ENCODE measurements at regions not wholly inside any gene's neighbourhood (a gene's known extent, or its start where the extent isn't known, plus 50 kb on each side); places are given as distances from the start of the nearest gene placed in this dataset.

DNA sequence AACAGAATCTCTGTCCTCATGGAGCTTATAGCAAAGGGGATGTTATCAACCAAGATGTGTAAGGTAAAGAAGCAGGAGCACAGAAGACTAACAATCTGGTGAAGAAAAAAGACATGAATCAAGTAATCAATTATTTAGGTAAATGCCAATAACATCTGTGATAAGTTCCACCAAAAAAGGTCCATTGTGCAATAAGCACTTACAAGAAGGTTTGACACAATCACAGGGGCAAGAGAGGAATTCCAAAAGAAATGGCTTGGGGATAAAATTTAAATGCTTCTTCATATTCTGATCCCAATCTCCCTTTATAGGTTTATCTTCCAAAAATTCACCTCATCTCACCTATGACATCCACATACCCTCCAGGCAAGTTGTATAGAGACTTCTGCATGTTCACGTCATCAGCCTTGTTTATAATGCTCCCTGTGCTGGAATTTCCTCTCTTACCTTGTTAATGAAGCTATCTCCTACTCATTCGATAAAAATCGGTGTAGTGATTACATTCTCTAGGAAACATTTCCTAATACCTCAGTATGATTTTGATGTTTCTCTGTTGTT lies 53.6 kb upstream of the DPT start:
- no peak for DNase-seq

DNA sequence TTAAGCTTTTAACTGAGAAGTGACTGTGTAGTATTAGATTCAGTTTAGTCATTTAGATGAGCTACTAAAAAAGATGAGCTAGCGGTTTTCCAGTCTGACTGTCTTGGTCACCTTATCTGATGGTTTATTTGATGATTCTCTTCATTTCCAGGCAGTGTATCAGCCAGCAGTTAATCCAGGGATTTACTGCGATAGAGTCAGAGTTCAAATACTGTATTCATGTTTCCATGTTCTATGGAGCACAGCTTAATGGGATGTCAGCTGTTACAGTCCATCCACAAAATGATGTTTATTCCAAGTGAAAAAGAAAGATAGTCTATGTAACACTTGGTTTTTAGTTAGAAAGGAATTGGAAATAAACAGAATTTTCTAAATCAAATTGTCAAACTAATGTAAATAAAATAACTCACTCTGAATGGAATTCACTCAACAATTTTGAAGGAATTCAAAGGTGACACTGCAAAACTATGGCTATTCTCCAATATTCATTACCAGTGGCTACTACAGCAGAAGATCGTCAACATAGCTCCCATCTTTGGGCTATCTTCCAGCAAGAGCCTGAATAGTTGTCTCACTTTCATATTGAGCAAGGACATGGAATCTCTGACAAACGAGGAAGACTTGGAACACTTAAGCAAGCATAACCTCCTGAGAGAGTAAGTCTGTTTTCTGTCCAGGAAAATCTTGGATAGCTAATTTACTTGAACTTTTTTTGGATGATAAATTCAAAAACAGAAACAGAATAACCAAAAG lies 54.6 kb upstream of the DPT start:
- no peak for DNase-seq

DNA sequence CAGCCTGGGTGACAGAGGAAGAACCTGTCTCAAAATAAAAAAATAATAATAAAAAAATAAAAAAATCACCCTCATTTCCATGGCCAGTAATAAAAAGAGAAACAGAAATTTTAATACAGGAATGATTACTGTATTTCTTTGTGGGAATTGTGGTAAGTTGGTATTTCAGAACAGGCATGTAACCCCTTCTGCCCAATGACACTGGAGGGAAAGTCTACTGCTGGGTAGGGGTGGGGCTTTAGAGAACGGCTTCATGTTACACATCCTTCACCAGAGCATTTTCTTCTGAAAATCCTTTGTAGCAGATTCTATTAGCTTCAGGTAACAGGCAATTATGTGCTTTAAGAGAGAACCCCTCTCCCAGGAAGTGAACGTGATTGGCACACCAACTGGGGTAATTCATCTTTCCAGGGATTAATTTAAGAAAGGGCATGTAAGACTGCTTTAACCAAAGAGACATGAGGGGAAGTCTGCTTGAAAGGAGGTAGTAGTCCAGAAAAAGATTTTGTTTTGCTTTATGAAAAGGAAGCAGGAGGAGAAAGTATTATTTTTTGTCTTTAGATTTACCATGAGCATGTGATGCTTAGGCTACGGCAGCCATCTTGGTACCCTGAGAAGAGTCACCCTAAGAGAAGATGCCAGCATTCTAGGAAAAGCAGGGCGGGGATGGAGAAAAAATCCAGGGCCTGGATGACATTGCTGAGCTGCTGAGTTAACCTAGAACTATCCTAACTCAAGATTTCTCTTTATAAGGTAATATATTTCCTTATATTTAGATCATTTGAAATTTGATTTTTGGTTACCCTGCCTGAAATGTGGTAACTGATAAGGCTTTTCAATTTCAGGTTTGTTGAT lies 57.7 kb upstream of the DPT start:
- no peak for DNase-seq

DNA sequence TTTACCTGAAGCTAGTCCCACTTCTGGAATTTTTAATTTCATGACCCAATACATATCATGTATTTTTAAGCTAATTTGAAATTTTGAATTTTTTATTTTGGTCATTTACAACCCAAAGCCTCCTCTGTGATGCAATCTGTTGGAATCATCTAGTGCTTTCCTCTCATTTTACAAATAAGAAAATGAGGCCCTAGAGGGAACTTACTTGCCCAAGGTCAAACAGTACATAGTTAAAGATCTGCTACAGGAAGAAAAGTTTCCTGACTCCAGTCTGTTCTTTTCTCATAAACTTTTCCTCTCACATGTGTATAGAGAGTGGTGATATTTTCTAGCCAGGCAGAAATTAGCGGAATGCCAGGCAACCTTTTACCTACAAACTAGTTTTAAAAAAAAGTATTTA lies 59.3 kb upstream of the DPT start:
- DNase-seq, result no peak

DNA sequence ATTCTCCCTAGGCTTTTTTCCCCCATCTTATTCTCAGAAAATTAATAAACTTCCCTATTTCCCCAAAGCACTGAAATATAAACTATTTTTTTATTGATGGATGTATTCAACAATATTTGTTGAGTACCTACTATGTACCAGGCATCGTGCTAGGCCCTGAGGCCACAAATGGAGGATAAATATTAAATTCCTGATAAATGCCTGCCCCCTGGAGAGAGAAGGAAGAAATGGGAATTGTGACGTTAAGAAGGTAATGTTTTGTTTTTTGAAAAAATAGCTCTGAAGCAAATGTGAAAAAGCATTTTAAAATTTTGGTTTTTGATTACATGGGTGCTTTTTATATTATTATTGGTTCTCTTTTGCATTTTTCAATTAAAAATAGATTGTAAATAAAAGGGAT lies 60.5 kb upstream of the DPT start:
- DNase-seq, result no peak

- DNase-seq, result no peak
Measured at GRCh38 chr1:168792142-168792541, 63.1 kb upstream of the DPT start.

GRCh38 chr1:168792592-168793125 lies 63.7 kb upstream of the DPT start:
- no peak for DNase-seq

- DNase-seq, result no peak
Measured at GRCh38 chr1:168794057-168794456, 65.1 kb upstream of the DPT start.

DNA sequence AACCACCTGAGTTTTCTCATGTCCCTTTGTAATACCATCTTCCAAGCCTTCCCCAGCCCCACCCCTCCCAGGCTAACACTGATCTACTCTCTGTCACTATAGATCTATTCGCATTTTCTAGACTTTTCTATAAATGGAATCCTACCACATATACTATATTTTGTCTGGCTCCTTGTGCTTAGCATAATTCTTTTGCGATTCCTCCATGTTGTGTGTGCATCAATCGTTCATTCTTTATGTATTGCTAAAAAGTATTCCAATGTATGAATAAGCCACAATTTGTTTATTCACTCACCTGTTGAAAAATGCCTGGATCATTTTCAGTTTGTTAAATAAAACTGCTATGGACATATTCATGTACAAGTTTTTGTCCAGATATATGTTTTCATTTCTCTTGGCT lies 66.7 kb upstream of the DPT start:
- no peak for DNase-seq

GRCh38 chr1:168799927-168800605 lies 71.1 kb upstream of the DPT start:
- no peak for DNase-seq

DNA sequence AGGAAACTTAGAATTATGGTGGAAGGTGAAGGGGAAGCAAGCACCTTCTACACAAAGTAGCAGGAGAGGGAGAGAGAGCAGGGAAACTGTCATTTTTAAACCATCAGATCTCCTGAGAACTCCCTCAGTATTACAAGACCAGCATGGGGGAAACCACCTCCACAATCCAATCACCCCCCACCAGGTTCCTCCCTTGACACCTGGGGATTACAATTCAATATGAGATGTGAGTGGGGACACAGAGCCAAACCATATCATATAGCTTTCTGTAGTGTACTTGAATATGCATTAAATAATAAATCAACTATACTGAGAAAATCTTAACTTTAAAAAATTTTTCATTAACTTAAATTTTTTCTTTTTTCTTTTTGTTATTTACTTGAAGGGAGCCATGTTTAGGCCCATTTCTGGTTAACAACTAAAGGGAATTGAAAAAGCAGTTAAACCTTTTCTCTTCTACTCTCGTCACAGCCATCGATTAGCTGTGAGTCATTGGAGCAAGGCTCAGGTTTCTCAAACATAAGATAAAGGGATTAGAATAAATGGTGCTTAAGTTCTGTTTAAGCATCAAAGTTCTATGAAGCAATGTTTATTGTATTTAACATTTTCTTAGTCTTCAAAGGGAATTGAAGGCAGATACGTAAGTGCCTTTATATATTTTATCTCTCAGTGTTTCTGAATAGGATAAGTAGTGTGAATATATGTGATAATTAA lies 72.2 kb upstream of the DPT start:
- no peak for DNase-seq

- no peak for DNase-seq
Measured at GRCh38 chr1:168803806-168804510, 75.0 kb upstream of the DPT start.

- DNase-seq, result no peak
Measured at GRCh38 chr1:168806952-168807351, 77.9 kb upstream of the DPT start.

DNA sequence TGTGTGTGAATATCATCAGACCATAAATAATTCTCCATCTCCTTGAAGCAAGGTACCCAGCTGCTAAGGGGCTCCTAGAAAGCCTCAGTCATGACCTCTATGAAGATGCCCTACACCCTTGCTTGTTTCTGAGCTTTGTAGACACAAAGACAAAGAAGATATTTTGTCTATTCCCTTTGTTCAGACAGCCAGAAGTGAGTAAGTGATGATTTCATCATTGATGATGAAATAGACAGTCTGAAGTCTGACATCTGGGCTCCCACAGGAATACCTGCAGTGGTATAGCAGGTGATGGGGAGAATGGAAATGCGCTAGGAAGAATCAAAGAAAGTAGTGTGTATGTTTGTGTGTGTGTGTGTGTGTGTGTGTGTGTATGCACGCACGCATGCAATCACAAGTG lies 82.2 kb upstream of the DPT start:
- DNase-seq, result no peak

DNA sequence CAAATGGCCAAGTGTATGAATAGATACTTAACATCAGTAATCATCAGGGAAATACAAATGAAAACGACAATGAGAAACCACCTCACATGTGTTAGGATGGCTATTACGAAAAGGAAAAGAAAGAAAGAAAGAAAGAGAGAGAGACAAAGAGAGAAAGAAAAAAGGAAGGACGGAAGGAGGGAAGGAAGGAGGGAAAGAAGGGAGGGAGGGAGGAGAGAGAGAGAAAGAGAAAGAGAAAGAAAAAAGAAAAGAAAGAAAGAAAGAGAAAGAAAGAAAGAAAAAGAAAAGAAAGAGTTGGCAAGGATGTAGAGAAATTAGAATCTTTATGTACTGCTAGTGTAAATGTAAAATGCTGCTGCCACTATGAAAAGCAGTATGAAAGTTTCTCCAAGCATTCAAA lies 90.7 kb upstream of the DPT start:
- no peak for DNase-seq

- no peak for DNase-seq
Measured at GRCh38 chr1:168821434-168821833, 92.4 kb upstream of the DPT start.

DNA sequence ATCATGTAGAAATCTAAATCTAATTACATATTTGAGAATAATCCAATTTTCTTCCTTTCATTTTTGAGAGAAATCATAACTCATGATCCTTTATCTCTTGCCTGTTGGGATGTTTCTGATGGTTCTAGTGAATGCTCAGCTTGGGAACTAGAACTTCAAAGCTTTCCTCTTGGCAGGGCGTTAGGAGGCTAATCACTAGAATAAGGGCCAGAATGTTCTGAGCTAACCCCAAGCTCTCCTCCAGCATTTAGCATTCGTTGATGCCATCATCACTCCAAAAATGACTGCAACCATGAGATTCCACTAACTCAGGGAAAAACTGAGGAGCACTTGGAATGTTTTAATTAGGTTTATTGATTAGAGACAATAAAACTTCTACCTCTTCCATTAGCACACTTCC lies 93.9 kb upstream of the DPT start:
- DNase-seq, result no peak

DNA sequence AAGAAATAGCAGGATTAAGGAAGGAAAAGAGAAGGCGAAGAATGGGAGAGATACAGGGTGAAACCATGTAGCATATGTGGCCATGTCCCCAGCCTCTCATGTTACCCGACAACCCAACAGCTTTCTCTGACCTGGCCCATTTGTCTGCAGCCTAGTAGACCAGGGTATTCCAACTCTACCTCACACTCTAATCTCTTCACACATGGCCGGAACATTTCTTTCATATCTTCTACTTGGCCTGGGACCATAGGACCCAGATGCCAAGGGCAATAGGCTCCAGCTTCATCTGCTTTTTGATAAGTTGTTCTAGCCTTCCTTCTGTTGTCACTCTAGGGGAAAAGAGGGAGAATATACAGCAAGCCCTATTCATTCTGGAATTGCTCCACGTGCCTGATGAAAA lies 95.0 kb upstream of the DPT start:
- no peak for DNase-seq

DNA sequence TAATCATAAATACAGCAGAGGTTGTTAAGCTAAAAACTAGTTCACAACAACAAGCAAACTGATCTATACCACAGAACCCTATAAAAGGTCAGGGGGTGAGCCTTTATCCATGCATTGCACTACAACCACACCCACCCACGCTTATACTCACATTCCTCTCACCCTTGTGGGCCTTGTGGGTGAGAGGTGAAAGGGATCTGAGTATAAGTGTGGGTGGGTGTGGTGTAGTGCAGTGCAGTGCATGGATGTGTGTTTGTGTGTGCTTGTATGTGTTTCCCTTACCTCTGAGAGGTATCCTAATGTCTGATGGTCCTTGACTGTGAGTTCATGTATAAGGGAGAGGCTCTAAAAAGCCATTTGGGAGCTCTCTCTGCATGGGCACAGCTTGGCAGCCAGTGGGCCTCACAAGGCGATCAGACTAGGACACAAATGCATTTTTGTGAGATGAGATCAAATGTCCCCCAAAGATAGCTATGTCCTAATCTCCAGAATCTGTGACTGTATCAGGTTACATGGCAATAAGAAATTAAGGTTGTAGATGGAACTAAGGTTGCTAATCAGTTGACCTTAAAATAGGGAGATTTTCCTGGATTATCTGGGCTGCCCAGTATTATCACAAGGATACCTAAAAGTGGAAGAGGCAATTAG lies 95.5 kb upstream of the DPT start:
- no peak for DNase-seq

DNA sequence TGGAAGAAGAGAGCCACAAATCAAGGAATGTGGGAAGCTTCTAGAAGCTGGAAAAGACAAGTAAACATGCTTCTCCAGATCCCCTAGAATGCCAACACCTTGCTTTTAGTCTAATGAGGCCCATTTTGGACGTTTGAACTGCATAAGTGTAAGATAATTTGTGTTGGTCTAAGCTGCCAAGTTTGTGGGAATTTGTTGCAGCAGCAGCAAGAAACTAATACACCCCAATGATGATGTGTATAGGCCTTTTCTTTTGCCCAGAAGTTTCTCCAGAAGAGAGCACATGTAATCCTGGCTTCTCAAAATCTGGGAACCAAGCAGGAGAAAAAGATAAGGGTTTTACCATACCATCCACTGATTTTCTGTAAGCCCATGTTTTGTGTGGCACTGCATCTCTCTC lies 96.1 kb upstream of the DPT start:
- DNase-seq, result no peak

DNA sequence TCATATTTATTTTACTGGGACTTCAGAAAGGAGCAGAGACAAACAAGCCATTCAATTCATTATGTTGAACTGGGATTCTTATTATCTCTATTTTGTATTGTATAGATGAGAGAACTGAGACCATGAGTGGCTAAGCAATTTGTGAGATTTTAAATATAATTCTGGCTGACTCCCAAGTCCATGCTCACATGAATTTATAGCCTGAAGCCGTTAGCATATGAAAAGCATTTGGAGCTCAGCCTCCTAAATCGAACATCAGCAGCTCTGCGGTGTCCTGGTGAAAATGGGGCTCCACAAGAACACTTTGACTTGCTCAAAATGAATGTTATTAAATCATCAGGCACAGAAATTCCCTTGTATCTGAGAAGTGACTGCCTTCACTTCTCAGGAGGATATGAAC lies 96.8 kb upstream of the DPT start:
- DNase-seq, result no peak
